ENCODE measurements at regions not wholly inside any gene's neighbourhood (a gene's known extent, or its start where the extent isn't known, plus 50 kb on each side); places are given as distances from the start of the nearest gene placed in this dataset.

- DNase-seq (ENCODE audit: low read depth), result no peak
- Histone ChIP-seq H3K36me3 (ENCODE audit: control insufficient read depth, insufficient read depth, low read length) (no peaks in the 10 kb centered on the region), H3K4me3 (ENCODE audit: low read depth, low read length) (no peak overlapping the region), H3K27me3 (ENCODE audit: control insufficient read depth, insufficient read depth, low read length) (no peaks in the 10 kb centered on the region)
- no peak for TF ChIP-seq CTCF (IDR thresholded peaks at IDR 0.05; ENCODE audit: insufficient read depth, low read length, poor library complexity, severe bottlenecking)
These were observed 71.8 kb upstream of the NCAM1 start for GRCh38 chr11:112889446-112889845.

- Histone ChIP-seq H3K36me3 (ENCODE audit: control insufficient read depth, insufficient read depth, low read length) (no peaks in the 10 kb centered on the region), H3K4me3 (ENCODE audit: low read depth, low read length) (no peak overlapping the region), H3K27me3 (ENCODE audit: control insufficient read depth, insufficient read depth, low read length) (no peaks in the 10 kb centered on the region)
- no peak for TF ChIP-seq CTCF (IDR thresholded peaks at IDR 0.05; ENCODE audit: insufficient read depth, low read length, poor library complexity, severe bottlenecking)
- no peak for DNase-seq (ENCODE audit: low read depth)
These were observed 61.8 kb upstream of the NCAM1 start for GRCh38 chr11:112899235-112900006.

- Histone ChIP-seq H3K27me3 (ENCODE audit: control insufficient read depth, insufficient read depth, low read length) (no peaks in the 10 kb centered on the region), H3K4me3 (ENCODE audit: low read depth, low read length) (no peak overlapping the region), H3K36me3 (ENCODE audit: control insufficient read depth, insufficient read depth, low read length) (no peaks in the 10 kb centered on the region)
- no peak for TF ChIP-seq CTCF (IDR thresholded peaks at IDR 0.05; ENCODE audit: insufficient read depth, low read length, poor library complexity, severe bottlenecking)
- DNase-seq (ENCODE audit: low read depth), result no peak
These were observed 59.3 kb upstream of the NCAM1 start for GRCh38 chr11:112901924-112902323.

GRCh38 chr11:112902361-112903011 lies 58.7 kb upstream of the NCAM1 start:
- H3K4me3 ChIP-seq (ENCODE audit: low read depth, low read length), result no peak overlapping the region
- no peaks in the 10 kb centered on the region for H3K27me3 ChIP-seq (ENCODE audit: control insufficient read depth, insufficient read depth, low read length)
- no peaks in the 10 kb centered on the region for H3K36me3 ChIP-seq (ENCODE audit: control insufficient read depth, insufficient read depth, low read length)
- no peak for TF ChIP-seq CTCF (IDR thresholded peaks at IDR 0.05; ENCODE audit: insufficient read depth, low read length, poor library complexity, severe bottlenecking)
- DNase-seq (ENCODE audit: low read depth), result no peak

GRCh38 chr11:112903340-112903739 lies 57.9 kb upstream of the NCAM1 start:
- Histone ChIP-seq H3K4me3 (ENCODE audit: low read depth, low read length) (no peak overlapping the region), H3K27me3 (ENCODE audit: control insufficient read depth, insufficient read depth, low read length) (no peaks in the 10 kb centered on the region), H3K36me3 (ENCODE audit: control insufficient read depth, insufficient read depth, low read length) (no peaks in the 10 kb centered on the region)
- DNase-seq (ENCODE audit: low read depth), result no peak
- no peak for TF ChIP-seq CTCF (IDR thresholded peaks at IDR 0.05; ENCODE audit: insufficient read depth, low read length, poor library complexity, severe bottlenecking)
